ENCODE measurements at regions not wholly inside any gene's neighbourhood (a gene's known extent, or its start where the extent isn't known, plus 50 kb on each side); places are given as distances from the start of the nearest gene placed in this dataset.

GRCh38 chr12:42779186-42779859 is 189.8 kb upstream of the PRICKLE1 start:
- TF ChIP-seq POLR2AphosphoS5 (IDR thresholded peaks at IDR 0.05; ENCODE audit: low read depth) (no peak), CTCF (IDR thresholded peaks at IDR 0.05; ENCODE audit: insufficient read depth, low read length) (no peak)

Measured in HL-60 (cell line).